IPS-20b (cell line): ENCODE measurements at regions not wholly inside any gene's neighbourhood (a gene's known extent, or its start where the extent isn't known, plus 50 kb on each side); places are given as distances from the start of the nearest gene placed in this dataset.

Source experiments
- H3K27ac ChIP-seq: one replicate; pipeline ENCODE4 v1.5.1; 2013; ENCODE audit warnings: low read length
- H3K27me3 ChIP-seq: 2 replicates; pipeline ENCODE4 v1.6.1; 2013; ENCODE audit warnings: mild to moderate bottlenecking, low read length, inconsistent platforms; ENCODE audit not compliant: insufficient read depth
- H3K36me3 ChIP-seq: 2 replicates; pipeline ENCODE4 v1.6.1; 2013; ENCODE audit warnings: low read depth, mild to moderate bottlenecking, inconsistent platforms, low read length, moderate library complexity; ENCODE audit not compliant: insufficient read depth
- H3K4me1 ChIP-seq: 2 replicates; pipeline ENCODE4 v1.6.1; 2013; ENCODE audit warnings: mild to moderate bottlenecking, control low read depth, inconsistent platforms, low read length, moderate library complexity; ENCODE audit not compliant: insufficient read depth
- H3K4me3 ChIP-seq: 2 replicates; pipeline ENCODE4 v1.5.1; 2013; ENCODE audit warnings: mild to moderate bottlenecking, low read length, inconsistent platforms
- H3K9ac ChIP-seq: 2 replicates; pipeline ENCODE4 v1.6.1; 2013; ENCODE audit warnings: low read depth, mild to moderate bottlenecking, inconsistent platforms, low read length, moderate library complexity
- H3K9me3 ChIP-seq: 2 replicates; pipeline ENCODE4 v1.6.1; 2013; ENCODE audit warnings: mild to moderate bottlenecking, low read depth, low read length, inconsistent platforms; ENCODE audit not compliant: insufficient read depth

DNA sequence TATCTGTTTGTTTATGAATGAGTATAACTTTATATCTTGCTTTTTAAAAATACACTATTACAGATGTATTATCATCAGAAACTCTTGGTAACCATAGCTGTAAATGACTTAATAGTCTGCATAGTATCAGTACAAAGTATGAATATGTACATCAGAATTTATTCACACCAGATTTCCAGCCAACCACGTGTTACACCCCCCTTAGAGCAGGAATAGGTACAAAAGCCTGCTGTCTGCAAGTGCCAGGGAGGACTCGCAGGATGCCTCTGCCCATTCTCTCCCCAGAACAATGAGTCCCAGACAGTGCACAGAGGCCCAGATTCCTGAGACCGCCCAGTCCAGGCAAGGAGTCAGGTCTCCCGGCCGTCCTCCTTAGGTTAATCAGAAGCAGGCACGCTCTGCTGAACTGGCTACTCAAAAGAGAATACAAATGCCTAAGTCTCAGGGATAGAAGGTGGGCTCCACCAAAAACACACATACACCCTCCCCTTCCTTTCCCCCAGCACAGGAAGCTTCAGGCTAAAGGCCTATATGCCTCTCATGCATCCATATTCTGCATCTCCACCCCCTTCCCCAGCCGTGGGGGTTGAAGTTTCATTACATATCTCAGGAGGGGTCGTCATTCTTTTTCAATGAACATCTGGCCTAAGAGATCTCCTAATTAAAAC, 159.1 kb upstream of the CDH11 start:
- H3K9ac ChIP-seq = no peak overlapping the region
- no peaks in the 10 kb centered on the region for H3K27me3 ChIP-seq
- no peaks in the 10 kb centered on the region for H3K36me3 ChIP-seq
- no peak overlapping the region for H3K4me3 ChIP-seq
- no peaks in the 10 kb centered on the region for H3K9me3 ChIP-seq
- peaks cover 42% of the 10 kb centered on the region for H3K4me1 ChIP-seq
- no peak overlapping the region for H3K27ac ChIP-seq

DNA sequence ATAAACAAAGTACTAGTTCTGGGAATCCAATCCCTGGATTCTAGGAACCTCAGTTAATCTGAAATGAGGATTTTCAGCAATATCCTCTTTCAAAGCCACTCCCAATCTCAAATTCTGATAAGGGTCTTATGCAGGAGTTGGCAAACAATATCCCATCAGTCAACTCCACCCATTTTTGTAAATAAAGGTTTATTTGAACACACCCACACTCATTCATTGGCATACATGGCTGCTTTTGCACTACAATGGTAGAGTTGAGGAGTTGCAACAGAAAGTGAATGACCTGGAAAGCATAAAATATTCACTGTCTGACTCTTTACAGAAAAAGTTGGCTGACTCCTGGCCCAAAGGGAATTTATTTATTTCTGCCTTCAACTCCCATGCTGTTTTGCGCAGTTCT, 157.7 kb upstream of the CDH11 start:
- Histone ChIP-seq H3K9ac (no peak overlapping the region), H3K36me3 (no peaks in the 10 kb centered on the region), H3K9me3 (no peaks in the 10 kb centered on the region), H3K27me3 (no peaks in the 10 kb centered on the region), H3K4me3 (no peak overlapping the region), H3K27ac (no peak overlapping the region), H3K4me1 (peaks cover 38% of the 10 kb centered on the region)

DNA sequence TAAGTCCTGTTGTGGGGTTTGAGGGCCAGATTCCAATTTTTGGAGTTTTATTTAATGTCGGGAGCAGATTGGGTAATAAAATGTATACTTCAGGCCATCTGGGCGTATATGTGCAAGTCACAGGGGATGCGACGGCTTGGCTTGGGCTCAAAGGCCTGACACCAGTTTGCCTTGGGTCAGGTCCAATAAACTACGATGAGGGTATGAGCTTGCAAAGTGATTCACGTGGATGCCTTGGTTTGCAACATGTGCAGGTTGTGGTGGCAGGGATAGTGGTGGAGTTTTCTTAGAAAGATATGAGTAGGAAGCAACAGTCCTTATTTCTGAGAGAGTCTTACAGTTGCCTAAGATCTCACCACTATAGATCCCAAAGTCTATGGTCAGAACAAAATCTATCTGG, 157.0 kb upstream of the CDH11 start:
- H3K27ac ChIP-seq = no peak overlapping the region
- no peak overlapping the region for H3K9ac ChIP-seq
- no peaks in the 10 kb centered on the region for H3K36me3 ChIP-seq
- no peaks in the 10 kb centered on the region for H3K9me3 ChIP-seq
- peaks cover 36% of the 10 kb centered on the region for H3K4me1 ChIP-seq
- no peaks in the 10 kb centered on the region for H3K27me3 ChIP-seq
- H3K4me3 ChIP-seq = no peak overlapping the region

DNA sequence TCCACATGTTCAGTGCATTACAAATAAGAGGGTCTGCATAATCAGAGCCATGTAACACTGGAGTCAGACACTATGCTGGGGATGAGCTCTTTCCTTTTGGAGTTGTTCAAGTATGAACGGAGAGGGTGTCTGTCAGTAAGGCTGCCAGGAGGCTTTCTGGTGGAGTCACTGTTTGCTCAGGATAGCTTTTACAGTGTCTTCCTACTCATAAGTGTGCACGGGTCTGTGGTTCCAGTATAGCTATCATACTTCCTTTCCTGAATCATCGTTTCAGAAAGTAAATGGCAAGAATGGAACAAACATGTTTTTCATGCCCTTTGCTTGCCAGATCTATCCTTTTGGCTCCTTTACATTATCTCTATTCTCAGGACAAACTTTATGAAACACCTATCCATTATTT, 152.7 kb upstream of the CDH11 start:
- no peaks in the 10 kb centered on the region for H3K27me3 ChIP-seq
- H3K4me1 ChIP-seq = peaks cover 5% of the 10 kb centered on the region
- no peak overlapping the region for H3K27ac ChIP-seq
- no peak overlapping the region for H3K4me3 ChIP-seq
- no peak overlapping the region for H3K9ac ChIP-seq
- no peaks in the 10 kb centered on the region for H3K36me3 ChIP-seq
- no peaks in the 10 kb centered on the region for H3K9me3 ChIP-seq

DNA sequence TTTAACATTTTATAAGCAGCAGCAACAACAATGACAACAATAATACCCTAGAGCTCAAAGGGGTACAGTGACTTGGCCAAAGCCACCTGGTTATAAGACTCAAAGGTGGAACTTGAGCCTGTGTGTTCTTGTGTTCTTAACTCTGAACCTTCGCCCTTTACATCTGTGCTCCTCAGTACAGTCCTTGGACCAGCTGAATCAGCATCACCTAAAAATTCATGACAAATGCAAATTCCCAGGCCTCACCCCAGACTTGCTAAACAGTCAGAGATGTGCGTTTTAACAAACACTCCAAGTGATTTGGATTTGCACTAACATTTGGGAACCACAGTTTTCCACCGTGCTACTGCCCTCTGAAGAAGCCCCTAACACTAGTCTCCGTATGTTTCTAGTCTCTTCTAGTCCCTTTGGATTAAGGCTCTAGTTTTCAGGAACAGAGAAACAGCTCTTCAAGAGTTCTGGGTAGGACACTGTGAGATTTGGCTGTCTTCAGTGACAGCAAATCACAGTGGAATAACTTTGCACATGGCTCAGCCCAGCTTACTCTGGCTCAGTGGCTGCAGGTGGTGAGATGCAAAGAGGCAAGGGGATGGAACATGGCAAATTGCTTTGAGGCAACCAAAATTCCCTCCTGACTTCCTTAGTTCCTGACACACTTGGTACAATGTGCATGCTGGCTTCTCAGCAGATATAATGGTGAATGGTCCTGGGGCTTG, 151.0 kb upstream of the CDH11 start:
- Histone ChIP-seq H3K4me1 (no peaks in the 10 kb centered on the region), H3K27me3 (no peaks in the 10 kb centered on the region), H3K4me3 (no peak overlapping the region), H3K36me3 (no peaks in the 10 kb centered on the region), H3K9me3 (no peaks in the 10 kb centered on the region), H3K27ac (no peak overlapping the region), H3K9ac (no peak overlapping the region)

DNA sequence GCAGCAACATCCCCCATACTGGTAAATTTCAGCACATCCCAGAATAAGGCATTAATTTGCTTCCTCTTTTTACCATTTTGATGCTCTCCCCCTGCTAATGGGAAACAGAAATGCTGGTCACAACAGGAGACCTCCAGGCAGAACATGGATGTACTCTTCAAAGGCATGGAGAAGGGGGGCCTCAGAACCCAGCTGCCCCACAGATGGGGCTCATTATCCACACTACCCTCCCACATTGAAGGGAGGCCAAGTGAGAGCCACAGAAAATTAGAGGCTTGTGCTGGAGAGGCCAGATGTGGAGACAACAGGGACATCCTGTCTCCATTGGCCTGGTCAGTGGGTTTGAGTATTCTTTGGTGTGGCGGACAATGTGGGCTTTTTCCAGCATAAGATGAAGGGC, 150.1 kb upstream of the CDH11 start:
- no peaks in the 10 kb centered on the region for H3K9me3 ChIP-seq
- H3K36me3 ChIP-seq = no peaks in the 10 kb centered on the region
- H3K9ac ChIP-seq = no peak overlapping the region
- no peaks in the 10 kb centered on the region for H3K27me3 ChIP-seq
- H3K4me1 ChIP-seq = no peaks in the 10 kb centered on the region
- no peak overlapping the region for H3K27ac ChIP-seq
- no peak overlapping the region for H3K4me3 ChIP-seq

DNA sequence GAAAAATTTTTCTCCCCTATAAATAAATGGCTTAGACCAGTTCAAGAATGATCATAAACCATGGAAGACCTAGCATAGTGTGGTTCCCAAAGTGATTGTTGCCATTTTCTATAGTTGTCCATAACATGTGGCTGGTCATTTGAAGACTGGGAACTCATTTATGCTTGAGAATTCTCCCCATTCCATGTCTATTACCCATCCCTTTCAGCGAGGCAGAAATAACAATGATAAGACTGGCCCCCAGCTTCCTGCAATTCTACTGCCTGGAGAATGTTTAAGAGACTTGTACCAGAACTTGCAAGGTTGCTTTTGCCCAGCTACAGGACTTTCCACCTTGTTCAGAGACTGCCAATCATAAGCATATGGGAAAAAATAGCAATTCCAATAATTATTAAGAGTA, 146.5 kb upstream of the CDH11 start:
- no peaks in the 10 kb centered on the region for H3K27me3 ChIP-seq
- no peak overlapping the region for H3K27ac ChIP-seq
- no peak overlapping the region for H3K4me3 ChIP-seq
- no peaks in the 10 kb centered on the region for H3K4me1 ChIP-seq
- H3K9ac ChIP-seq = no peak overlapping the region
- H3K9me3 ChIP-seq = no peaks in the 10 kb centered on the region
- H3K36me3 ChIP-seq = no peaks in the 10 kb centered on the region

DNA sequence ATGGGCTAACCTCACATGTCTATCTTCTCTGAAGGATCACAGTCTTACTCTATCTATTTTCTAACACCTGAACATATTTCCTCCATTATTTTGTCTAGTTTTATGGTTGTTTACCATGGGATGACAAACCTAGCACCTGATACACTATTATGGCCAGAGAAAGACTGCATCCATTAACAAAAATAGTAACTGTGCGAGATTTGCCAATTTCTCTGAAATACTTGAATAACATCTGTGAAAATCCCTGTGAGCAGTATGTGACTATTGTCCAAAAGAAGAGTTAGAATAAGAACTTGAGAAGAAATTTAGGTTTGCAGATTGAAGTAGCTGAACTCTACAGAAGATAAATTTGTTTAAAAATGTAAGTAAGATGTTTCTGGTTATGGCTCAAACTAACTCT, 142.0 kb upstream of the CDH11 start:
- Histone ChIP-seq H3K9me3 (no peaks in the 10 kb centered on the region), H3K4me3 (no peak overlapping the region), H3K27ac (no peak overlapping the region), H3K9ac (no peak overlapping the region), H3K27me3 (no peaks in the 10 kb centered on the region), H3K36me3 (no peaks in the 10 kb centered on the region), H3K4me1 (no peaks in the 10 kb centered on the region)

DNA sequence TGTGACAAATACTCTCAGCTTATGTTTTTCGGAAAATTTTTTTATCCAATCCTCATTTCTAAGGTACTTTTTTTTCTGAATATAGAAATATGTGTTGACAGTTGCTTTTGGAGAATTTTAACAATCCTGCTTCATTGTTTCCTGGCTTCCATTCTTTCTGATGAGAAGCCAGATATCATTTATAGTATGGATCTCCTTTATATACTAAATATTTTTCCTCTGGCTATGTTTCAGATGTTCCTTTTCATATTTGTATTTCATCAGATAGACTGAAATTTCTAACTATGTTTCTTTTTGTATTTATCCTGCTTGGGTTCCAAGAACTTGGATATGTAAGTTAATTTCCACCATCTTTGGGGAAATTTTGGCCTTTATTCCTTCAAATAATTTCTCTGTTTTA, 138.9 kb upstream of the CDH11 start:
- no peaks in the 10 kb centered on the region for H3K36me3 ChIP-seq
- H3K27ac ChIP-seq = no peak overlapping the region
- no peaks in the 10 kb centered on the region for H3K27me3 ChIP-seq
- H3K4me3 ChIP-seq = no peak overlapping the region
- no peak overlapping the region for H3K9ac ChIP-seq
- no peaks in the 10 kb centered on the region for H3K9me3 ChIP-seq
- H3K4me1 ChIP-seq = no peaks in the 10 kb centered on the region

DNA sequence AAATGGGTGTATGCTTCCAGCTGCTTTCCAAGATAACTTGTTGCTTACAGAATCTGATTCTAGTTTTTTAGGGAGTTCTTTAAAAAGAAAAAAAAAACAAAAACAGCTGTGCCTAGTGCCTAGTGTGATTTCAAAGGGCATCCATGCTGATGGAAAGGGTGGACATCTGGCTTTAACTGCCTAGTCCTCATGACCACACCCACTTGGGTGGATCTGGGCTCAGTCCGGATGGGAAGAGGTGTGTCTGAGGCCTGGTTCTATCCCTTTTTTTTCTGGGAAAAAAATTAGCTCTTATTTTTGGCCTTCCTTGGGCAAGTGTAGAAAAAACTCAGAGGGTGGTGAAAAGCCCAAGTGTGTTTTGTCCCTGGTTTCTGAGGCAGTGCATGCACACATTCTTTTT, 132.3 kb upstream of the CDH11 start:
- Histone ChIP-seq H3K4me1 (peaks cover 4% of the 10 kb centered on the region; the same call in 1 of the 2 replicates), H3K27ac (no peak overlapping the region), H3K4me3 (no peak overlapping the region), H3K9me3 (no peaks in the 10 kb centered on the region), H3K9ac (no peak overlapping the region), H3K27me3 (no peaks in the 10 kb centered on the region), H3K36me3 (no peaks in the 10 kb centered on the region)

DNA sequence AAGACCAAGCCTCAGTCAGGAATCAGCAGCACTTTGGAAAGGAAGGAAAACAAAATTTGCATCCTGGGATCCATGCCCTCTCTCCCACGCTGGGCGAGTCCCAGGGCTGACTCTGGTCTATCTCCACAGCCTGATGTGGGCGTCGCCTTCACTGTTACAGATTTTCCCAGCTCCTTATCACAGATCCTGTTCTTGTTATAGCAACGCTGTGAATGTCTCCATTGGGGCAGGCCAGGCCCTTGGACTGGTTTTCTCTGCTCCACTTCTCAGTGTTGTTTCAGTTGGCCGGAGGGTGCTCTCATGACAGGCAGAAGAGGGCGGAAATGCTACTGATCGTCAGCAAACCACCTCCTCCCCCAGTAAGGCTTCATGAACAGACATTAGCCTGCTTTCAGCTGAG, 127.9 kb upstream of the CDH11 start:
- H3K27me3 ChIP-seq = no peaks in the 10 kb centered on the region
- H3K9me3 ChIP-seq = no peaks in the 10 kb centered on the region

DNA sequence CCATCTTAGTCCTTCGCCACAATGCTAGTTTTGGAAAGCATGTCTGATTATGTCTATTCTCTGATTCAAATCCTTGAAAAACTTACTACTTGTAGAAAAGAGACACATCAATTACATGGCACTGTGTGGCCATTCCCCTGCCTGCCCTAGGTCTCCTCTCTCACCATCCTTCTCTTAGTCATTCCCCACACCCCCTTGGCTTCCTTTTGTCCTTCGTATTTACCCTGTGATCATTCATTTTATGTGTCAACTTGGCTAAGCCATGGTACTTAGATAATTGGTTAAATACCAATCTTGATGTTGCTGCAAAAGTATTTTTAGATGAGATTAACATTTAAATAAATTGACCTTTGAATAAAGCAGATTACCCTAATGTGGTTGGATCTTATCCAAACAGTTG, 122.9 kb upstream of the CDH11 start:
- Histone ChIP-seq H3K27me3 (no peaks in the 10 kb centered on the region), H3K9me3 (no peaks in the 10 kb centered on the region), H3K4me3 (no peak overlapping the region), H3K4me1 (peaks cover 14% of the 10 kb centered on the region), H3K36me3 (no peaks in the 10 kb centered on the region), H3K27ac (no peak overlapping the region), H3K9ac (no peak overlapping the region)

More for the DNA sequence above, 127.9 kb upstream of the CDH11 start:
- H3K4me1 ChIP-seq = peaks cover 4% of the 10 kb centered on the region; the same call in 1 of the 2 replicates
- no peak overlapping the region for H3K9ac ChIP-seq
- no peak overlapping the region for H3K4me3 ChIP-seq
- H3K36me3 ChIP-seq = no peaks in the 10 kb centered on the region
- no peak overlapping the region for H3K27ac ChIP-seq
